ENCODE measurements at regions not wholly inside any gene's neighbourhood (a gene's known extent, or its start where the extent isn't known, plus 50 kb on each side); places are given as distances from the start of the nearest gene placed in this dataset.

DNA sequence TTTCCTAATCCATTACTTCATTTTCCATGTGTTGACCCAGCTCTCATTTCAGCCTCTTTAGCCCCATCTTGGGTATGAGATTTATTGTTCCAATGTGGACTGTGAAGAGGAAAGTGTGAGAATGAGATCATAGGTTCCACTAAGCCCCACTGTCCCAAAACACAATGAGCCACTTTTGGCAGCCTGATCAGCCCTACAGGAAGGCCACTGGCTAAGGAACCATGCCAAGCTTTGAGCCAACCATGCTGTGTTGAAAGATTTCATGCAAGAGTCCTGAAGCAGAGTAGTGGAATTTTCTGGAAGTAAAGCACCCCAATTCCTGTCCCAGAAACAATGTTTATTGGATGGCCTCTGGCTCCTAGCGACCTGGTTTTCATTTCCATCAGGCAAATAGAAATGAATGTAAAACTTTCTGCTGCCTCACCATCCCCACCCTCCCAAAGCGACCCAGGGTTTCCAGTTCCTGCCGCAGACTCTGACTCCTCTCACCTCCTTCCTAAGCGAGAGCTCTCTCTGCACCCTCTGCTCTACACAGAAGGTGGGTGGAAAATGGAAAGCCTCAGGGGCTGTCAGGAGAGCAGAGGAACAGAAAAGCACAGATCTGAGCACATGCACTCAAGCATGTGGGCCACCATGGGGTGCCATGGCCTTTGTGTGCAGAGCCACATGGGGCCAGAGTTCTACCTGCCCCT lies 73.1 kb downstream of the KCTD12 start:
- ATAC-seq (ENCODE audit: low read depth) (no peak), DNase-seq (no peak)
- CTCF ChIA-PET = no interaction called here
- intact Hi-C loops (cut with micrococcal nuclease) = no loop called here
- Mint-ChIP-seq H3K27ac (no peak overlapping the region), H3K4me1 (no peaks in the 10 kb centered on the region), H3K27me3 (peaks cover 14% of the 10 kb centered on the region), H3K4me3 (no peak overlapping the region), H3K9me3 (peaks cover 16% of the 10 kb centered on the region), H3K36me3 (ENCODE audit: low read depth) (no peaks in the 10 kb centered on the region)
- POLR2A ChIA-PET = no interaction called here
- no peak for TF ChIP-seq CTCF (IDR thresholded peaks at IDR 0.05)

DNA sequence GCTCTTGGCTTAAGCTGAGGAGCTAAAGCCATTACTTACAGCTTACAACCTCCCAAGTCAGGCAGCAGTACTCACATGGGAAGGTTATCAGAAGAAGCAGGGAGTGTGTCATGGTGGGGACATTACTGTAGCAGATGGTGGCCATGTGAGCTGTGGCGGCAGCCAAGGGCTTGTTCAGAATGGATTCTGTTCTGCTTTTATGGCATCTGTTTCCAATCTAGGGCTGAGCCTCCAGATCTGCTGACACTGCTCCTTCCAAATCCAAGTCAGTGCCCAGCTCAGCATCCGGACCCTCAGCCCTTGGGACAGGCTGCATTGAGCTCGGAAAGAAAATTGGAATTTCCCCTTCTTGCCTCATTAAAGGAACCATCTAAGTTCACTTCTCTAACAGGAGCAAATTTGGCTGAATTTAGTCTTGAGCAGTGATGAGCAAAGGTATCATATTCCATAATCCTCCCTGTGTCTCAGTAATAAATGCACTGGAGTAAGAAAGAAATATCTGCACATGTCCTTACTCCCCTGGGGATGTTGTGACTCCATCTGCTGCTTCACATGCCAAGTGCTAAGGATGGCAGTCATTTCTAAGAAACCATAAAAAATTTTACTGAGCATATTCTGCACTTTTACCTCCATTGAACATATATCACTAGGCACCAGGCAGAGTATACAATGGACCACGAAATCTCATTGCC lies 73.9 kb downstream of the KCTD12 start:
- TF ChIP-seq CTCF (IDR thresholded peaks at IDR 0.05) = no peak
- Mint-ChIP-seq H3K36me3 (ENCODE audit: low read depth) (no peaks in the 10 kb centered on the region), H3K4me3 (no peak overlapping the region), H3K27me3 (peaks cover 10% of the 10 kb centered on the region), H3K4me1 (no peaks in the 10 kb centered on the region), H3K27ac (no peak overlapping the region), H3K9me3 (peaks cover 16% of the 10 kb centered on the region)
- ATAC-seq (ENCODE audit: low read depth) (no peak), DNase-seq (no peak)
- ChIA-PET POLR2A (interaction anchor here (0.6 kb wide), 1 partner anchor 879 kb away, joined by 3 read pairs; no protein-coding TSS in a partner anchor), CTCF (no interaction called here)
- intact Hi-C loops (cut with micrococcal nuclease) = no loop called here

GRCh38 chr13:76809389-76809788 lies 76.8 kb downstream of the KCTD12 start:
- H3K4me1 Mint-ChIP-seq = no peaks in the 10 kb centered on the region
- ChIA-PET POLR2A (no interaction called here), CTCF (no interaction called here)
- no peak overlapping the region for H3K4me3 Mint-ChIP-seq
- H3K9me3 Mint-ChIP-seq = peaks cover 16% of the 10 kb centered on the region
- H3K27me3 Mint-ChIP-seq = peaks cover 4% of the 10 kb centered on the region
- TF ChIP-seq CTCF (IDR thresholded peaks at IDR 0.05) = no peak
- ATAC-seq (ENCODE audit: low read depth) (no peak), DNase-seq (no peak)
- intact Hi-C loops (cut with micrococcal nuclease) = no loop called here
- no peak overlapping the region for H3K27ac Mint-ChIP-seq
- H3K36me3 Mint-ChIP-seq (ENCODE audit: low read depth) = no peaks in the 10 kb centered on the region

DNA sequence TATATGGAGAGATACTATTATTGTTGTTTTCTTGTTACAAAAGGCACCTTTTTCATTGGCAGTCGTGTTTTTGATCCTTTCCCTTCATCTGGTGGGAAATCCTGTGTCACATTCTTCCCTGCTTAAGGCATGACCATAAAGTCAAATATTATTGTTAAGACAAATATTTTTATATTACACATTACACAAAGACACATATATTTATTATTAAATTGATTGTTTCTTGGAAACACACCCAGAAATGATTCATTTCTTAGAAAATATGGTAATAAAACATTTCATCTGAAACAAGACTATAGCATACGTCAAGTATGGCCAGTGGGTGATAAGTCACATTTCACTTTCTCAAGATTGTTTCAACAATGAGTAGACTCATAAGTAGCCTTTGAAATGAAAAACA lies 77.3 kb downstream of the KCTD12 start:
- ATAC-seq (ENCODE audit: low read depth) = no peak
- DNase-seq = no peak
- no peaks in the 10 kb centered on the region for H3K4me1 Mint-ChIP-seq
- ChIA-PET CTCF (no interaction called here), POLR2A (no interaction called here)
- no peaks in the 10 kb centered on the region for H3K36me3 Mint-ChIP-seq (ENCODE audit: low read depth)
- intact Hi-C loops (cut with micrococcal nuclease) = no loop called here
- H3K9me3 Mint-ChIP-seq = peaks cover 16% of the 10 kb centered on the region
- H3K27ac Mint-ChIP-seq = no peak overlapping the region
- H3K27me3 Mint-ChIP-seq = peaks cover 2% of the 10 kb centered on the region
- no peak overlapping the region for H3K4me3 Mint-ChIP-seq
- no peak for TF ChIP-seq CTCF (IDR thresholded peaks at IDR 0.05)

DNA sequence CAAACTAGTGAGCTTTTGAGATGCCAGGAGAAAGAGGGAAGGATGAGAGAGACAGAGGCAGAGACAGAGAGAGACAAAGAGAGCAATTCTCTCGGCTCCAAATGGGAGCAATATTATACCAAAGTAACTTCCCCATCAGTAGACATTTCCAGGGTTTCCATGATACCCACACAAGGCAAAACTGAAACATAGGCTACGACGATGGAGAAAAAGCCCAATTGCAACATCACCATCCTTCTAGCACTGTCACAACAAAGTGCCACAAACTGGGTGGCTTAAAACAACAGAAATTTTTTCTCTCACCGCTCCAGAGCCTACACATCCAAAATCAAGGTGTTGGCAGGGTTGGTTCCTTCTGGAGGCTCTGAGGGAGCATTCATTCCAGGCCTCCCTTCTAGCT lies 81.4 kb downstream of the KCTD12 start:
- H3K4me1 Mint-ChIP-seq = peaks cover 2% of the 10 kb centered on the region
- CTCF ChIA-PET = no interaction called here
- no peak overlapping the region for H3K4me3 Mint-ChIP-seq
- no peaks in the 10 kb centered on the region for H3K36me3 Mint-ChIP-seq (ENCODE audit: low read depth)
- intact Hi-C loops (cut with micrococcal nuclease) = no loop called here
- POLR2A ChIA-PET = no interaction called here
- TF ChIP-seq CTCF (IDR thresholded peaks at IDR 0.05) = no peak
- no peak overlapping the region for H3K27ac Mint-ChIP-seq
- peaks cover 10% of the 10 kb centered on the region for H3K9me3 Mint-ChIP-seq
- no peak for ATAC-seq (ENCODE audit: low read depth)
- H3K27me3 Mint-ChIP-seq = no peaks in the 10 kb centered on the region
- DNase-seq = no peak
